Endodermal cell (in vitro differentiated cells): ENCODE measurements at regions not wholly inside any gene's neighbourhood (a gene's known extent, or its start where the extent isn't known, plus 50 kb on each side); places are given as distances from the start of the nearest gene placed in this dataset.
A peak's percentile ranks its signal among the peaks of the same experiment; 100 is the strongest.

ENCODE experiments used
- DNase-seq: peaks from one replicate; pipeline ENCODE4 v3.0.0-alpha.2; 2017
- H3K27ac ChIP-seq: 2 replicates; pipeline ENCODE4 v1.5.1; 2013; ENCODE audit warnings: mild to moderate bottlenecking, low read depth, low read length, moderate library complexity
- H3K27me3 ChIP-seq: 2 replicates; pipeline ENCODE4 v1.6.1; 2013; ENCODE audit warnings: mild to moderate bottlenecking, low read length, moderate library complexity; ENCODE audit not compliant: insufficient read depth, control insufficient read depth, poor library complexity, severe bottlenecking
- H3K36me3 ChIP-seq: 2 replicates; pipeline ENCODE4 v1.7.0; 2013; ENCODE audit warnings: mild to moderate bottlenecking, low read length, moderate library complexity; ENCODE audit not compliant: control insufficient read depth, insufficient read depth
- H3K4me1 ChIP-seq: one replicate; pipeline ENCODE4 v1.7.0; 2013; ENCODE audit warnings: low read length; ENCODE audit not compliant: control insufficient read depth, insufficient read depth
- H3K4me3 ChIP-seq: 2 replicates; pipeline ENCODE4 v1.5.1; 2013; ENCODE audit warnings: mild to moderate bottlenecking, low read length, moderate library complexity
- H3K9ac ChIP-seq: 2 replicates; pipeline ENCODE4 v1.6.1; 2013; ENCODE audit warnings: mild to moderate bottlenecking, low read length, moderate library complexity; ENCODE audit not compliant: poor library complexity, severe bottlenecking; ENCODE audit errors: extremely low read depth
- H3K9me3 ChIP-seq: 2 replicates; pipeline ENCODE4 v1.6.1; 2013; ENCODE audit warnings: mild to moderate bottlenecking, low read length, moderate library complexity; ENCODE audit not compliant: control insufficient read depth
- H3K27ac Mint-ChIP-seq: 2 replicates; pipeline ENCODE4 v1.8.0; 2020; ENCODE audit warnings: mixed read lengths
- H3K27me3 Mint-ChIP-seq: 2 replicates; pipeline ENCODE4 v1.8.0; 2021; ENCODE audit warnings: mild to moderate bottlenecking, mixed read lengths; ENCODE audit not compliant: insufficient read depth
- H3K36me3 Mint-ChIP-seq: 2 replicates; pipeline ENCODE4 v1.8.0; 2020; ENCODE audit warnings: low read depth, mixed read lengths
- H3K4me1 Mint-ChIP-seq: 2 replicates; pipeline ENCODE4 v1.8.0; 2020; ENCODE audit warnings: mixed read lengths
- H3K4me3 Mint-ChIP-seq: 2 replicates; pipeline ENCODE4 v1.8.0; 2020; ENCODE audit warnings: mild to moderate bottlenecking, moderate library complexity, mixed read lengths
- H3K9me3 Mint-ChIP-seq: 2 replicates; pipeline ENCODE4 v1.8.0; 2020; ENCODE audit warnings: mild to moderate bottlenecking, mixed read lengths
- CTCF ChIP-seq: fragments of 200-600 bp; sonication (generic); conservative IDR thresholded peaks from 2 replicates; pipeline ENCODE4 v1.5.0; 2021; ENCODE audit warnings: antibody characterized with exemption, mild to moderate bottlenecking
- WGBS, 2 experiments: methylation state at CpG; one replicate each; pipeline versions ENCODE4 v1.1.5 to v1.1.7; 2013; ENCODE audit warnings: missing lambda C conversion rate in 2 of 2, mixed read lengths in 1 of 2; ENCODE audit not compliant: insufficient coverage in 1 of 2, insufficient read length in 1 of 2; 5-methylcytosine and 5-hydroxymethylcytosine counted together

DNA sequence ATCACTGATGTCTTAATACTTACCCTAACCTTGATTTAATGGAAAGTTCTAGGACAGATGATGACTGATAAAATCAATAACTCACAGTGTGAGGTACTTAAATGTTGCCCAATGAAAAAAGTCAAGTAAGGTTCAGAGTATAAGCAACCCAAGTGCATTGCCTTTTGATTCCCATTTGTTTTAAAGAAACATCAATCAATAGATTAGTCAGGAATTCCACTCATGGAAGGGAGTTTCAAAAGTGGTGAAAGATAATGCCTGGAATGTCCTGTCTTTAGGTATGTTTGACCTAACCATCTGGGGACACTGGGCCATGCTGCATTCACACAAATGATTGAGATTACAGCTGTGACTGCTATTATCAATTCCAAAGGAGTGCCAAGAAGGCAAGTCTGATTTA is 259.7 kb downstream of the PPARGC1A start:
- no peak overlapping the region for H3K27ac ChIP-seq
- peaks cover 14% of the 10 kb centered on the region for H3K4me1 Mint-ChIP-seq
- no peaks in the 10 kb centered on the region for H3K9me3 Mint-ChIP-seq
- no peak for DNase-seq
- peaks cover 6% of the 10 kb centered on the region for H3K4me1 ChIP-seq
- no peak overlapping the region for H3K4me3 Mint-ChIP-seq
- no peaks in the 10 kb centered on the region for H3K9me3 ChIP-seq
- H3K4me3 ChIP-seq: no peak overlapping the region
- no peaks in the 10 kb centered on the region for H3K36me3 ChIP-seq
- no peak overlapping the region for H3K9ac ChIP-seq
- H3K27me3 Mint-ChIP-seq: no peaks in the 10 kb centered on the region
- H3K27ac Mint-ChIP-seq: no peak overlapping the region
- H3K27me3 ChIP-seq: no peaks in the 10 kb centered on the region
- TF ChIP-seq CTCF: no peak
- no peaks in the 10 kb centered on the region for H3K36me3 Mint-ChIP-seq

DNA sequence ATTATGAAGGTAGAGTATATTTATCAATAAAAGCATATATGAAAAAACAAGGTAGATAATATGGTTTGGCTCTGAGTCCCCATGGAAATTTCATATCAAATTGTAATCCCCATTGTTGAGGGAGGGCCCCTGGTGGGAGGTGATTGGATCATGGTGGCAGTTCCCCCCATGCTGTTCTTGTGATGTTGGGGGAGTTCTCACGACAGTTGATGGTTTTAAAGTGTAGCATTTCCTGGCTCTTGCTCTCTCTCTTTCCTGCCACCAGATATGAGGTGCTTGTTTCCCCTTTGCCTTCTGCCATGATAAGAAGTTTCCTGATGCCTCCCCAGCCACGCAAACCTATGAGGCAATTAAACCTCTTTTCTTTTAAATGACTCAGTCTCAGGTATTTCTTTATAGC is 260.4 kb downstream of the PPARGC1A start:
- TF ChIP-seq CTCF: no peak
- Histone ChIP-seq H3K27ac (no peak overlapping the region), H3K4me1 (peaks cover 6% of the 10 kb centered on the region), H3K9me3 (peaks cover 7% of the 10 kb centered on the region), H3K4me3 (no peak overlapping the region), H3K27me3 (no peaks in the 10 kb centered on the region), H3K9ac (peak overlapping the region; percentile 4), H3K36me3 (no peaks in the 10 kb centered on the region)
- Mint-ChIP-seq H3K27ac (no peak overlapping the region), H3K4me1 (peaks cover 14% of the 10 kb centered on the region), H3K9me3 (peaks cover 6% of the 10 kb centered on the region), H3K27me3 (no peaks in the 10 kb centered on the region), H3K4me3 (no peak overlapping the region), H3K36me3 (no peaks in the 10 kb centered on the region)
- peak; percentile 60 for DNase-seq
- WGBS, 2 experiments: 43 to 57% methylated on average over 1 to 2 of the region's 2 CpGs

- Histone ChIP-seq H3K27ac (no peak overlapping the region), H3K4me3 (no peak overlapping the region), H3K9me3 (no peaks in the 10 kb centered on the region), H3K4me1 (no peaks in the 10 kb centered on the region), H3K27me3 (no peaks in the 10 kb centered on the region), H3K36me3 (no peaks in the 10 kb centered on the region), H3K9ac (no peak overlapping the region)
- 88% methylated on average over 1 of the region's 6 CpGs; no CpG with 5 or more reads in 1 of the 2 experiments for WGBS, 2 experiments
- no peaks in the 10 kb centered on the region for H3K36me3 Mint-ChIP-seq
- H3K4me1 Mint-ChIP-seq: no peaks in the 10 kb centered on the region
- DNase-seq: peak; percentile 64
- H3K27ac Mint-ChIP-seq: no peak overlapping the region
- H3K4me3 Mint-ChIP-seq: no peak overlapping the region
- H3K27me3 Mint-ChIP-seq: no peaks in the 10 kb centered on the region
- peaks cover 4% of the 10 kb centered on the region for H3K9me3 Mint-ChIP-seq
- peak; percentile 71 for TF ChIP-seq CTCF
Measured at GRCh38 chr4:23614284-23614892, 275.5 kb downstream of the PPARGC1A start.
